Loucy (cell line): ENCODE measurements at regions not wholly inside any gene's neighbourhood (a gene's known extent, or its start where the extent isn't known, plus 50 kb on each side); places are given as distances from the start of the nearest gene placed in this dataset.

Experiments used
- H2AFZ ChIP-seq: fragments of 200-600 bp; sonication (generic); 2 replicates; pipeline ENCODE4 v1.6.0; 2016; ENCODE audit warnings: antibody characterized with exemption, mild to moderate bottlenecking, low read length, moderate library complexity
- H3F3A ChIP-seq: fragments of 200-600 bp; 2 replicates; pipeline ENCODE4 v1.6.0; 2016; ENCODE audit warnings: antibody characterized with exemption, low read depth, mild to moderate bottlenecking
- H3K27me3 ChIP-seq: fragments of 200-600 bp; sonication (generic); 2 replicates; pipeline ENCODE4 v1.6.1; 2014; ENCODE audit warnings: low read length, mild to moderate bottlenecking; ENCODE audit not compliant: insufficient read depth, poor library complexity, severe bottlenecking
- H3K36me3 ChIP-seq: fragments of 200-600 bp; sonication (generic); 2 replicates; pipeline ENCODE4 v1.6.1; 2016; ENCODE audit warnings: low read length; ENCODE audit not compliant: insufficient read depth
- H3K4me1 ChIP-seq: fragments of 200-600 bp; sonication (generic); 2 replicates; pipeline ENCODE4 v1.5.1; 2014; ENCODE audit warnings: low read length, mild to moderate bottlenecking; ENCODE audit not compliant: insufficient read depth, poor library complexity, severe bottlenecking
- H3K4me2 ChIP-seq: fragments of 200-600 bp; sonication (generic); 2 replicates; pipeline ENCODE4 v1.6.0; 2014; ENCODE audit warnings: antibody characterized with exemption, low read length, low read depth, mild to moderate bottlenecking; ENCODE audit not compliant: poor library complexity, severe bottlenecking
- H3K4me3 ChIP-seq: fragments of 200-600 bp; sonication (generic); 2 replicates; pipeline ENCODE4 v1.5.1; 2014; ENCODE audit warnings: low read length, mild to moderate bottlenecking, mixed read lengths; ENCODE audit not compliant: poor library complexity, severe bottlenecking
- H3K79me2 ChIP-seq: fragments of 200-600 bp; sonication (generic); 2 replicates; pipeline ENCODE4 v1.6.1; 2014; ENCODE audit warnings: low read length; ENCODE audit not compliant: insufficient read depth
- H3K9ac ChIP-seq: fragments of 200-600 bp; sonication (generic); 2 replicates; pipeline ENCODE4 v1.6.0; 2014; ENCODE audit warnings: mild to moderate bottlenecking, low read depth, low read length, moderate library complexity; ENCODE audit not compliant: poor library complexity, severe bottlenecking
- H3K9me2 ChIP-seq: fragments of 200-600 bp; sonication (generic); replicated peaks from 2 replicates; pipeline ENCODE4 v1.6.1; 2016; ENCODE audit warnings: low read depth, low read length, mixed read lengths
- H3K9me3 ChIP-seq: fragments of 200-600 bp; sonication (generic); 2 replicates; pipeline ENCODE4 v1.6.1; 2014; ENCODE audit warnings: mild to moderate bottlenecking, antibody characterized with exemption, low read length, low read depth; ENCODE audit not compliant: insufficient read depth
- H4K20me1 ChIP-seq: fragments of 200-600 bp; sonication (generic); 2 replicates; pipeline ENCODE4 v1.6.0; 2014; ENCODE audit warnings: antibody characterized with exemption, low read length, mild to moderate bottlenecking; ENCODE audit not compliant: insufficient read depth, poor library complexity, severe bottlenecking
- EZH2phosphoT487 ChIP-seq: fragments of 200-600 bp; IDR thresholded peaks from 2 replicates; pipeline ENCODE4 v1.6.1; 2018; ENCODE audit warnings: antibody characterized with exemption, mild to moderate bottlenecking, moderate library complexity, borderline replicate concordance
- TF ChIP-seq, protein P1 (sequence below): fragments of 200-600 bp; sonication (generic); conservative IDR thresholded peaks from 2 replicates; pipeline ENCODE4 v1.5.1; 2014; ENCODE audit warnings: mild to moderate bottlenecking, antibody characterized with exemption, low read length

GRCh38 chr5:158552241-158552640, 547.5 kb downstream of the EBF1 start:
- Histone ChIP-seq H3K79me2 (no peaks in the 10 kb centered on the region), H3K4me1 (peaks cover 6% of the 10 kb centered on the region), H3K9ac (no peak overlapping the region), H3K9me2 (no peaks in the 10 kb centered on the region), H3K4me3 (no peak overlapping the region), H3K9me3 (no peaks in the 10 kb centered on the region), H2AFZ (no peak overlapping the region), H4K20me1 (no peaks in the 10 kb centered on the region), H3K27me3 (no peaks in the 10 kb centered on the region), H3K36me3 (no peaks in the 10 kb centered on the region), H3F3A (no peaks in the 10 kb centered on the region), H3K4me2 (no peak overlapping the region)
- no peak for TF ChIP-seq EZH2phosphoT487

- H3K79me2 ChIP-seq, result no peaks in the 10 kb centered on the region
- no peak overlapping the region for H2AFZ ChIP-seq
- H3K4me3 ChIP-seq, result no peak overlapping the region
- H3K9ac ChIP-seq, result no peak overlapping the region
- no peak for TF ChIP-seq EZH2phosphoT487
- TF ChIP-seq, protein P1, sequence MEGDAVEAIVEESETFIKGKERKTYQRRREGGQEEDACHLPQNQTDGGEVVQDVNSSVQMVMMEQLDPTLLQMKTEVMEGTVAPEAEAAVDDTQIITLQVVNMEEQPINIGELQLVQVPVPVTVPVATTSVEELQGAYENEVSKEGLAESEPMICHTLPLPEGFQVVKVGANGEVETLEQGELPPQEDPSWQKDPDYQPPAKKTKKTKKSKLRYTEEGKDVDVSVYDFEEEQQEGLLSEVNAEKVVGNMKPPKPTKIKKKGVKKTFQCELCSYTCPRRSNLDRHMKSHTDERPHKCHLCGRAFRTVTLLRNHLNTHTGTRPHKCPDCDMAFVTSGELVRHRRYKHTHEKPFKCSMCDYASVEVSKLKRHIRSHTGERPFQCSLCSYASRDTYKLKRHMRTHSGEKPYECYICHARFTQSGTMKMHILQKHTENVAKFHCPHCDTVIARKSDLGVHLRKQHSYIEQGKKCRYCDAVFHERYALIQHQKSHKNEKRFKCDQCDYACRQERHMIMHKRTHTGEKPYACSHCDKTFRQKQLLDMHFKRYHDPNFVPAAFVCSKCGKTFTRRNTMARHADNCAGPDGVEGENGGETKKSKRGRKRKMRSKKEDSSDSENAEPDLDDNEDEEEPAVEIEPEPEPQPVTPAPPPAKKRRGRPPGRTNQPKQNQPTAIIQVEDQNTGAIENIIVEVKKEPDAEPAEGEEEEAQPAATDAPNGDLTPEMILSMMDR, result no peak
- no peaks in the 10 kb centered on the region for H4K20me1 ChIP-seq
- no peaks in the 10 kb centered on the region for H3K9me3 ChIP-seq
- H3K36me3 ChIP-seq, result no peaks in the 10 kb centered on the region
- H3K9me2 ChIP-seq, result no peaks in the 10 kb centered on the region
- H3K4me2 ChIP-seq, result no peak overlapping the region
- no peaks in the 10 kb centered on the region for H3K27me3 ChIP-seq
- peaks cover 6% of the 10 kb centered on the region for H3K4me1 ChIP-seq
- H3F3A ChIP-seq, result no peaks in the 10 kb centered on the region
Observed at GRCh38 chr5:158549311-158549710, 550.4 kb downstream of the EBF1 start.

- H3K9me2 ChIP-seq, result no peaks in the 10 kb centered on the region
- no peak overlapping the region for H3K9ac ChIP-seq
- no peaks in the 10 kb centered on the region for H3K9me3 ChIP-seq
- H2AFZ ChIP-seq, result no peak overlapping the region
- no peaks in the 10 kb centered on the region for H4K20me1 ChIP-seq
- H3K36me3 ChIP-seq, result no peaks in the 10 kb centered on the region
- TF ChIP-seq EZH2phosphoT487, result no peak
- H3K4me3 ChIP-seq, result no peak overlapping the region
- no peak overlapping the region for H3K4me2 ChIP-seq
- no peaks in the 10 kb centered on the region for H3K27me3 ChIP-seq
- no peaks in the 10 kb centered on the region for H3F3A ChIP-seq
- peaks cover 9% of the 10 kb centered on the region for H3K4me1 ChIP-seq
- no peaks in the 10 kb centered on the region for H3K79me2 ChIP-seq
Observed at GRCh38 chr5:158546748-158547147, 553.0 kb downstream of the EBF1 start.

DNA sequence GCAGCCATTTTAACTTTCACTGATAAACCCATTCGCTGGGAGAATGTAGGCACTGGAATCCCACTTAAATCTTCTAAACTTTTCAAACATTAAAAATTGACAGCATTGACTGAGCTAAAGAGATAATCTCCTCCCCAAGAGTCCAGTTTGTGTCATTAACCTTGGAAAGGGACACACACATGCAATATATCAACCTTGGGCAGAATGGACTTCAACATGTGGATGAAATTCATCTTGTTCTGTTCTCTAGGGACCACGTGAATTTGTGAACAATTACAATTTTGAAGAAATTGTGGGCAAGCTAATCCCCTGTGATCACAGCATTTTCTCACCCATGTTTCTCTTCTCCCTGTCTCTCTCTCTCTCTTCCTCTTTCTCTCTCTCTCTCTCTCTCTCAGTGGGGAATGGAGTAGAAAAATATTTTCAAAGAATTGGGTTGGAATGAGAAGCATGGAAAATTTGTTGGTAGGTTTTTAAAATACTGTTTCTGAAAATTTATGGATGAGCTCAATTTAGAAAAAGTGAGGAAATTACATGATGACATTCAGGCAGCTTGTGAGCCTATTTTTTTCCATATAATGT, 553.7 kb downstream of the EBF1 start:
- Histone ChIP-seq H3K27me3 (no peaks in the 10 kb centered on the region), H3F3A (no peaks in the 10 kb centered on the region), H3K9me2 (no peaks in the 10 kb centered on the region), H3K9ac (no peak overlapping the region), H4K20me1 (no peaks in the 10 kb centered on the region), H2AFZ (no peak overlapping the region), H3K79me2 (no peaks in the 10 kb centered on the region), H3K9me3 (no peaks in the 10 kb centered on the region), H3K4me2 (no peak overlapping the region), H3K36me3 (no peaks in the 10 kb centered on the region), H3K4me3 (no peak overlapping the region), H3K4me1 (peaks cover 14% of the 10 kb centered on the region)
- TF ChIP-seq, protein P1, result no peak
- TF ChIP-seq EZH2phosphoT487, result no peak
